GM19328 (cell line): ENCODE measurements at regions not wholly inside any gene's neighbourhood (a gene's known extent, or its start where the extent isn't known, plus 50 kb on each side); places are given as distances from the start of the nearest gene placed in this dataset.

Experiments used
- ATAC-seq: cut with Tn5 transposase; IDR thresholded peaks from one replicate; pipeline ENCODE4 v1.9.1; 2021; ENCODE audit warnings: mild to moderate bottlenecking, moderate library complexity; ENCODE audit not compliant: unreplicated experiment

- ATAC-seq = no peak
Observed at GRCh38 chr19:28234637-28235036, 978.3 kb downstream of the UQCRFS1 start.

GRCh38 chr19:28228854-28229253 is 984.1 kb downstream of the UQCRFS1 start:
- no peak for ATAC-seq

GRCh38 chr19:28224441-28224840 is 988.5 kb downstream of the UQCRFS1 start:
- no peak for ATAC-seq

- no peak for ATAC-seq
Observed at GRCh38 chr19:28221736-28222135, 991.2 kb downstream of the UQCRFS1 start.

GRCh38 chr19:28218728-28219127 is 994.2 kb downstream of the UQCRFS1 start:
- no peak for ATAC-seq

GRCh38 chr19:28217022-28217421 is 995.9 kb downstream of the UQCRFS1 start:
- ATAC-seq = no peak

- no peak for ATAC-seq
Observed at GRCh38 chr19:28213470-28214082, 999.4 kb downstream of the UQCRFS1 start.

- no peak for ATAC-seq
Observed at GRCh38 chr19:28210886-28211285, 1002.1 kb downstream of the UQCRFS1 start.

- ATAC-seq = no peak
Observed at GRCh38 chr19:28208745-28209144, 1004.2 kb downstream of the UQCRFS1 start.

GRCh38 chr19:28207244-28207643 is 1005.7 kb downstream of the UQCRFS1 start:
- no peak for ATAC-seq

- ATAC-seq = no peak
Observed at GRCh38 chr19:28201462-28201943, 1011.4 kb downstream of the UQCRFS1 start.

GRCh38 chr19:28199323-28199722 is 1013.6 kb downstream of the UQCRFS1 start:
- no peak for ATAC-seq

- no peak for ATAC-seq
Observed at GRCh38 chr19:28196961-28197360, 1016.0 kb downstream of the UQCRFS1 start.

- ATAC-seq = no peak
Observed at GRCh38 chr19:28196101-28196500, 1016.9 kb downstream of the UQCRFS1 start.

GRCh38 chr19:28185646-28186045 is 1027.3 kb downstream of the UQCRFS1 start:
- ATAC-seq = no peak

- ATAC-seq = no peak
Observed at GRCh38 chr19:28184997-28185396, 1028.0 kb downstream of the UQCRFS1 start.

- ATAC-seq = no peak
Observed at GRCh38 chr19:28176193-28176592, 1036.8 kb downstream of the UQCRFS1 start.

- no peak for ATAC-seq
Observed at GRCh38 chr19:28171983-28172382, 1041.0 kb downstream of the UQCRFS1 start.

GRCh38 chr19:28170066-28170465 is 1042.9 kb downstream of the UQCRFS1 start:
- no peak for ATAC-seq

GRCh38 chr19:28169168-28169887 is 1043.6 kb downstream of the UQCRFS1 start:
- no peak for ATAC-seq

- ATAC-seq = no peak
Observed at GRCh38 chr19:28168557-28168956, 1044.4 kb downstream of the UQCRFS1 start.

GRCh38 chr19:28166025-28166424 is 1046.9 kb downstream of the UQCRFS1 start:
- ATAC-seq = no peak
